HG03097 (cell line): ENCODE measurements at regions not wholly inside any gene's neighbourhood (a gene's known extent, or its start where the extent isn't known, plus 50 kb on each side); places are given as distances from the start of the nearest gene placed in this dataset.

ENCODE experiments used
- ATAC-seq: cut with Tn5 transposase; IDR thresholded peaks from one replicate; pipeline ENCODE4 v1.9.1; 2021; ENCODE audit not compliant: unreplicated experiment, low FRiP score

DNA sequence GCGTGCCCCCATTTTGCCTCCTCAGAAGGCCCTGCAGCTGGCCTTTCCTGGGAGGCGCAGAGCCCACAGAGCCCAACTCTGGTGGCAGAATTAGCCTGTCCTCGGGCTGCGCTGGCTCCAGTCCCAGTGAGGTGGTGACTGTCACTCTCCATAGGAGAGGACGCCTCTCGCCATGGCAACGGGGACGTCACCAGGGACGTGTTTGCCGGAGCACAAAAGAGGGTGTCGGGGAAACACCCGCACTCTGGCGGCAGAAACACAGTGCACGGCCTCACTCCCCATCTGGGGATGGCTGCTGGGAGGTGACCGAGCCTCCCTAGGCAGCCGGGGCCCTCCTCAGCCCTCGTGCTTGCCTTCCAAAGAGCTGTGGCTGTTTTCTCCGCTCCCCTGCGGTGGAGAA lies 50.2 kb upstream of the NCOR2 start:
- ATAC-seq: no peak
